HG03064 (cell line): ENCODE measurements at regions not wholly inside any gene's neighbourhood (a gene's known extent, or its start where the extent isn't known, plus 50 kb on each side); places are given as distances from the start of the nearest gene placed in this dataset.

Experiments used
- ATAC-seq: cut with Tn5 transposase; IDR thresholded peaks from one replicate; pipeline ENCODE4 v1.9.1; 2021; ENCODE audit warnings: low read depth; ENCODE audit not compliant: unreplicated experiment

GRCh38 chr6:26213334-26214075, 126.3 kb downstream of the HFE start:
- no peak for ATAC-seq

- ATAC-seq: no peak
Measured at GRCh38 chr6:26214803-26215584, 127.8 kb downstream of the HFE start.

- ATAC-seq: peak; percentile 31
Measured at GRCh38 chr6:26215585-26216358, 128.5 kb downstream of the HFE start.

GRCh38 chr6:26216359-26216885, 129.2 kb downstream of the HFE start:
- peak; percentile 66 for ATAC-seq

- peak; percentile 34 for ATAC-seq
Measured at GRCh38 chr6:26216886-26217713, 129.9 kb downstream of the HFE start.

GRCh38 chr6:26217714-26218075, 130.5 kb downstream of the HFE start:
- no peak for ATAC-seq

- no peak for ATAC-seq
Measured at GRCh38 chr6:26218824-26219223, 131.6 kb downstream of the HFE start.

- ATAC-seq: no peak
Measured at GRCh38 chr6:26220145-26220970, 133.1 kb downstream of the HFE start.

- no peak for ATAC-seq
Measured at GRCh38 chr6:26221186-26221585, 134.0 kb downstream of the HFE start.

GRCh38 chr6:26222571-26222970, 135.3 kb downstream of the HFE start:
- ATAC-seq: no peak

- ATAC-seq: peak; percentile 3
Measured at GRCh38 chr6:26223228-26223627, 136.0 kb downstream of the HFE start.

- peak; percentile 76 for ATAC-seq
Measured at GRCh38 chr6:26223650-26224546, 136.7 kb downstream of the HFE start.

- ATAC-seq: no peak
Measured at GRCh38 chr6:26224547-26224912, 137.3 kb downstream of the HFE start.

GRCh38 chr6:26224940-26225847, 138.0 kb downstream of the HFE start:
- no peak for ATAC-seq

GRCh38 chr6:26225848-26226578, 138.8 kb downstream of the HFE start:
- ATAC-seq: no peak

- ATAC-seq: no peak
Measured at GRCh38 chr6:26226579-26226967, 138.4 kb upstream of the BTN3A2 start.

- ATAC-seq: no peak
Measured at GRCh38 chr6:26230351-26230750, 134.6 kb upstream of the BTN3A2 start.
